ENCODE measurements at regions not wholly inside any gene's neighbourhood (a gene's known extent, or its start where the extent isn't known, plus 50 kb on each side); places are given as distances from the start of the nearest gene placed in this dataset.

GRCh38 chr7:38127216-38128207 lies 50.5 kb upstream of the STARD3NL start:
- TF ChIP-seq EP300 (conservative IDR thresholded peaks at IDR 0.05; ENCODE audit: poor library complexity, severe bottlenecking), result no peak
- no peak for TF ChIP-seq POLR2AphosphoS5 (IDR thresholded peaks at IDR 0.05)
- no peak for TF ChIP-seq CTCF (IDR thresholded peaks at IDR 0.05; ENCODE audit: poor library complexity, severe bottlenecking)

Measured in neural cell (in vitro differentiated cells).